ENCODE measurements at regions not wholly inside any gene's neighbourhood (a gene's known extent, or its start where the extent isn't known, plus 50 kb on each side); places are given as distances from the start of the nearest gene placed in this dataset.

- H3K4me3 ChIP-seq (ENCODE audit: low read depth, low read length) = no peak overlapping the region
- H3K36me3 ChIP-seq (ENCODE audit: control insufficient read depth, insufficient read depth, low read length) = no peaks in the 10 kb centered on the region
- H3K4me1 ChIP-seq (ENCODE audit: control insufficient read depth, insufficient read depth, low read length) = no peaks in the 10 kb centered on the region; the same call in 1 of the 2 replicates
- no peak overlapping the region for H3K27ac ChIP-seq (ENCODE audit: low read depth, low read length)
- no peaks in the 10 kb centered on the region for H3K27me3 ChIP-seq (ENCODE audit: control insufficient read depth, insufficient read depth, low read length)
- H3K9me3 ChIP-seq (ENCODE audit: control insufficient read depth, insufficient read depth, low read depth, low read length) = no peaks in the 10 kb centered on the region
- no peak overlapping the region for H3K9ac ChIP-seq (ENCODE audit: low read length)
Measured at GRCh38 chr6:21447987-21448386, 145.6 kb upstream of the SOX4 start.

DNA sequence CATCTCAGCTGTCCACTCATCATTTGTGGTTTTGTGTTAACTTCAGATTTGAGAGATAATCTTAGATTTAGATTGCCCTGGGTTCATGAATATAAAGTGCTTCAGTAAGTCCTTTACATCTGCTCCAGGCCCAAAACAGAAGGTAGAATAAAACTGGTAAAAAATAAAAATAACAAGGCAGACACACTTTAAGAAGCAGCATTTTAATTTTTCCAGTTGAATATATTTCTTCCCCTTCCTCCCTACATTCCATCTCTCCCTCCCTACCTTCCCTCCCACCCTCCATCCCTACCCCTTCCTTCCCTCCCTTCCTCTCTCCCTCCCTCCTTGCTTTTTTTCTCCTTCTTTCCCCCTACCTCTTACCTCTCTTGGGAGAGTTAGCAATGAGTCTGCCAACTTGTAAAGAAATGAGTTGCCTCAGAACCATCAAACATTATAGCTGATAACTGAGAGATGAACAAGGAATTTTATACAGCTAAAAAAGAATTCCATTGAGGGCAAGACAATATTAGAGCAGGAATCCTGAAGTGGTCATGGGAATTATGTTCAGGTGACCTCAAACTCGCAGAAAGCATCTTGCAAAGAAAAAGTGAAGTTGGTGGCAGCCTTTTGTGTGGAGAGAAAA is 145.0 kb upstream of the SOX4 start:
- H3K36me3 ChIP-seq (ENCODE audit: control insufficient read depth, insufficient read depth, low read length) = no peaks in the 10 kb centered on the region
- no peaks in the 10 kb centered on the region for H3K27me3 ChIP-seq (ENCODE audit: control insufficient read depth, insufficient read depth, low read length)
- H3K4me3 ChIP-seq (ENCODE audit: low read depth, low read length) = no peak overlapping the region
- H3K27ac ChIP-seq (ENCODE audit: low read depth, low read length) = no peak overlapping the region
- H3K9me3 ChIP-seq (ENCODE audit: control insufficient read depth, insufficient read depth, low read depth, low read length) = no peaks in the 10 kb centered on the region
- no peaks in the 10 kb centered on the region; the same call in 1 of the 2 replicates for H3K4me1 ChIP-seq (ENCODE audit: control insufficient read depth, insufficient read depth, low read length)
- H3K9ac ChIP-seq (ENCODE audit: low read length) = no peak overlapping the region

DNA sequence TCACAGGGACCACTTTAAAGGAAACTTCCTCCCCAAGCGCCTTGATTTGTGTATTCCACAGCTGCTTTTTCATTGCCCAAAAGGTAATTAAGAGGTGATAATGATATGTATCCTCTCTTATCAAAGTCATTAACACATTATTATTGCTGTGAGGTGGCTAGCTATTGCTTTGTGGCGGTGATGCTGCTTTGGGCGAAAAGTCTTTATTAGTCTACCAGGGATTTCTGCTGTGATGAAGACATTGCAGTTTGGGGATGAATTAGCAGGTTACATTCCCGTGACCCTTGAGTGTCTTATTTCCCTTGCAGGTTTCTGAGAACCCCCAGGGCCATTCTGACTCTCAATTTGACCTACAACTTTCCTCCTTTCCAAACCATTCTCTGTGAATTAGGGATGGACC is 143.4 kb upstream of the SOX4 start:
- no peaks in the 10 kb centered on the region for H3K27me3 ChIP-seq (ENCODE audit: control insufficient read depth, insufficient read depth, low read length)
- no peaks in the 10 kb centered on the region for H3K9me3 ChIP-seq (ENCODE audit: control insufficient read depth, insufficient read depth, low read depth, low read length)
- no peak overlapping the region for H3K9ac ChIP-seq (ENCODE audit: low read length)
- H3K4me1 ChIP-seq (ENCODE audit: control insufficient read depth, insufficient read depth, low read length) = no peaks in the 10 kb centered on the region; the same call in 1 of the 2 replicates
- H3K4me3 ChIP-seq (ENCODE audit: low read depth, low read length) = no peak overlapping the region
- no peak overlapping the region for H3K27ac ChIP-seq (ENCODE audit: low read depth, low read length)
- H3K36me3 ChIP-seq (ENCODE audit: control insufficient read depth, insufficient read depth, low read length) = no peaks in the 10 kb centered on the region

GRCh38 chr6:21450628-21451027 is 142.9 kb upstream of the SOX4 start:
- no peaks in the 10 kb centered on the region; the same call in 1 of the 2 replicates for H3K4me1 ChIP-seq (ENCODE audit: control insufficient read depth, insufficient read depth, low read length)
- H3K9ac ChIP-seq (ENCODE audit: low read length) = no peak overlapping the region
- H3K27me3 ChIP-seq (ENCODE audit: control insufficient read depth, insufficient read depth, low read length) = no peaks in the 10 kb centered on the region
- H3K4me3 ChIP-seq (ENCODE audit: low read depth, low read length) = no peak overlapping the region
- no peaks in the 10 kb centered on the region for H3K9me3 ChIP-seq (ENCODE audit: control insufficient read depth, insufficient read depth, low read depth, low read length)
- H3K27ac ChIP-seq (ENCODE audit: low read depth, low read length) = no peak overlapping the region
- no peaks in the 10 kb centered on the region for H3K36me3 ChIP-seq (ENCODE audit: control insufficient read depth, insufficient read depth, low read length)

DNA sequence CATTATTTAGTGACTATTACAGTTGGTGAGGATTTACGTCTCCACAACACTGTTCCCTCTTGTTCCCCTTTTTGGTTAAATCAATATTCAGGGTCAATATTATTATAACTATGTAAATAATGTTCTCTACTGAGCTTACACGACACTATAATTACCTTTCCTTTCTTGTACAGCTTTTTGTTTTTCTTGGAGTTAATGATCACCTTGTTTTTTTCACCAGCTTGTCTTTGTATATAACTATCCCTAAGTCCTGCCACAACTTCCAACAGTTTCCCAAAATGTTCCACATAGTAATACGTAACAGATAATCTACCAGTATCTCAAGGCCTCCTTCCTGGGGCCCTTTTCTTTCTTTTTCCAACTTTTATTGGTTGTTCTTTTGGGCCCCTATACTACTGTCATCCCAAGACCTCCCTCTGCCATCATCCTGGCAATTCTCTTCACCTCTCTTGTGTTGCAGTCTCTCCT is 142.0 kb upstream of the SOX4 start:
- Histone ChIP-seq H3K9ac (ENCODE audit: low read length) (no peak overlapping the region), H3K27ac (ENCODE audit: low read depth, low read length) (no peak overlapping the region)

DNA sequence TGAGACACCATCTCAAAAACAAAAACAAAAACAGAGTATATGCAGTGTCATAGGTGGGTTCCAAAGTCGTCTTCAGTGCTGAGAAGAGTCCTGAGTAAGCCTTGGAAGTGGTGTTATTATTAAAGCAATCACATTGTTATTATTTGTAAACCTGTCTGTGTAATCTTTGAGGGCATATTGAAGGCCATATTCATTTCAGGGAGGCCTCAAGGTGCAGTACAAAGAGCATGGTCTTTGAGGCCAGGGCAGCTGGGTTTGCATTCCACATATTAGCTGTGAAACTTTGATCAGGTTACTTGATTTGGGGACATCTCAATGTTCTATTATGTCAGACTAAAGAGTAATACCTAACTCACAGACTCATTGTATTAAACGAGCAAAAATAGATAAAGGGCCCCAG is 139.3 kb upstream of the SOX4 start:
- H3K9ac ChIP-seq (ENCODE audit: low read length) = no peak overlapping the region
- no peaks in the 10 kb centered on the region for H3K27me3 ChIP-seq (ENCODE audit: control insufficient read depth, insufficient read depth, low read length)
- H3K4me1 ChIP-seq (ENCODE audit: control insufficient read depth, insufficient read depth, low read length) = no peaks in the 10 kb centered on the region; the same call in 1 of the 2 replicates

More for the DNA sequence above, 142.0 kb upstream of the SOX4 start:
- no peaks in the 10 kb centered on the region for H3K36me3 ChIP-seq (ENCODE audit: control insufficient read depth, insufficient read depth, low read length)
- no peaks in the 10 kb centered on the region for H3K9me3 ChIP-seq (ENCODE audit: control insufficient read depth, insufficient read depth, low read depth, low read length)
- H3K27me3 ChIP-seq (ENCODE audit: control insufficient read depth, insufficient read depth, low read length) = no peaks in the 10 kb centered on the region
- H3K4me3 ChIP-seq (ENCODE audit: low read depth, low read length) = no peak overlapping the region
- H3K4me1 ChIP-seq (ENCODE audit: control insufficient read depth, insufficient read depth, low read length) = no peaks in the 10 kb centered on the region; the same call in 1 of the 2 replicates

DNA sequence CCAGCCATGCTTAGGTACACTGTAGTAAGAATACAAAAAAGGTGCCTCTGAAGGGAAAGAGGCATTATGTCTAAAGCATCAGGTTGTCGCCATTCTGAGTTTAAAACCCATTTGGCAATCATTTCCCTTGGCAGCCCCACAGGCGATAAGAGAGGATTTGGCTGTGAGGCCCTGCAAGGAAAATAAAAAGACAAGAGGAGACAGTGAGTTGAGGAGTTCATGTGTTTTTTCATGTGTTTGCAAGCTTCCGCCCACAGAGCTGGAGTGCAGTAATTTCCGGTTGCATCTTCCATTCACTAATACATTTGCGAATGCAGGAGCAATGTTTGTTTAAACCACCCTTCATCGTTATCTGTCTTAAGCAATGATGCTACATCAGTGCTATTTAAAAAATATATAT is 138.5 kb upstream of the SOX4 start:
- H3K4me3 ChIP-seq (ENCODE audit: low read depth, low read length) = no peak overlapping the region
- no peak overlapping the region for H3K27ac ChIP-seq (ENCODE audit: low read depth, low read length)

More for the DNA sequence above, 139.3 kb upstream of the SOX4 start:
- Histone ChIP-seq H3K4me3 (ENCODE audit: low read depth, low read length) (no peak overlapping the region), H3K9me3 (ENCODE audit: control insufficient read depth, insufficient read depth, low read depth, low read length) (no peaks in the 10 kb centered on the region), H3K36me3 (ENCODE audit: control insufficient read depth, insufficient read depth, low read length) (no peaks in the 10 kb centered on the region), H3K27ac (ENCODE audit: low read depth, low read length) (no peak overlapping the region)

DNA sequence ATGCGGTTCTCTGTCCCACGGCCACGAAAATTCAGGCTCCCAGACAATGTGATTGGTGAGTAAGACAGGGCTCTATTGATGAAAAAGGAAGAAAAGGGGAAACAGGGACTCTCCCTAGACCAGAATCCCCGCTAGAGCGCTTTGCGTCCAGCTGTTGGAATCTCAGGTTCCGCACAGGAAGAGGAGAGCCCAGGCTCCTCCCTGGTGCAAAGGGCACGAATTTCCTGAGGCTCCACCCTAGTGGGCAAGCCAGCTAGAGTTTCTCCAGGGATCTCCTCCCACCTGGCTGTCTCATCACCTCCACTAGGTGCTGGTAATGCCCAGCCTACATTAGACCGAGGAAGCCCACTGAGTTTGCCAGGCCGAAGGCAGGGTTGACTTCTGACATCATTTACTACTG is 135.9 kb upstream of the SOX4 start:
- Histone ChIP-seq H3K27ac (ENCODE audit: low read depth, low read length) (no peak overlapping the region), H3K4me1 (ENCODE audit: control insufficient read depth, insufficient read depth, low read length) (no peaks in the 10 kb centered on the region; the same call in 1 of the 2 replicates)

More for the DNA sequence above, 138.5 kb upstream of the SOX4 start:
- Histone ChIP-seq H3K9me3 (ENCODE audit: control insufficient read depth, insufficient read depth, low read depth, low read length) (no peaks in the 10 kb centered on the region), H3K4me1 (ENCODE audit: control insufficient read depth, insufficient read depth, low read length) (no peaks in the 10 kb centered on the region; the same call in 1 of the 2 replicates), H3K9ac (ENCODE audit: low read length) (no peak overlapping the region), H3K36me3 (ENCODE audit: control insufficient read depth, insufficient read depth, low read length) (no peaks in the 10 kb centered on the region), H3K27me3 (ENCODE audit: control insufficient read depth, insufficient read depth, low read length) (no peaks in the 10 kb centered on the region)

DNA sequence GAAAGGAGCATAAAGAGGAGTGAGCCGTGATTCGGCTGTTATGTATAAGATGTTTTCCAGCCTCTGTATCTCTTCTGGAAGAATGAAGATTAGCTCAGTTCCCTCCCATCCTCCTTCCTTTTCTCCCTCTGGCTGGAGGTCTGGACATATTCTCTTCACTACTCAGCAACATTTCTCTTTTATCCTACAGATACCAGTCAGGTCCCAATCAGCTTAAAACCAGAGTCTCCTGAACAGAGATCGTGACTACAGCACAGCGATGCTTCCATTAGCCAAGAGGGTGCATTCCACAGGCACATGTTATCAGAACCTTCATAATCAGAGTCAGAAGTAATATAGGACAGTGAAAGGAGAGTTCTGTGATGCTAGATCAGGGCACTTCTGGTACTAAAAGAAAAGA is 133.9 kb upstream of the SOX4 start:
- no peaks in the 10 kb centered on the region; the same call in 1 of the 2 replicates for H3K4me1 ChIP-seq (ENCODE audit: control insufficient read depth, insufficient read depth, low read length)
- H3K27ac ChIP-seq (ENCODE audit: low read depth, low read length) = no peak overlapping the region
- H3K9ac ChIP-seq (ENCODE audit: low read length) = no peak overlapping the region
- no peaks in the 10 kb centered on the region for H3K9me3 ChIP-seq (ENCODE audit: control insufficient read depth, insufficient read depth, low read depth, low read length)
- no peaks in the 10 kb centered on the region for H3K27me3 ChIP-seq (ENCODE audit: control insufficient read depth, insufficient read depth, low read length)
- no peaks in the 10 kb centered on the region for H3K36me3 ChIP-seq (ENCODE audit: control insufficient read depth, insufficient read depth, low read length)
- no peak overlapping the region for H3K4me3 ChIP-seq (ENCODE audit: low read depth, low read length)

More for the DNA sequence above, 135.9 kb upstream of the SOX4 start:
- no peak overlapping the region for H3K9ac ChIP-seq (ENCODE audit: low read length)
- no peaks in the 10 kb centered on the region for H3K27me3 ChIP-seq (ENCODE audit: control insufficient read depth, insufficient read depth, low read length)
- no peaks in the 10 kb centered on the region for H3K9me3 ChIP-seq (ENCODE audit: control insufficient read depth, insufficient read depth, low read depth, low read length)
- H3K36me3 ChIP-seq (ENCODE audit: control insufficient read depth, insufficient read depth, low read length) = no peaks in the 10 kb centered on the region
- H3K4me3 ChIP-seq (ENCODE audit: low read depth, low read length) = no peak overlapping the region

GRCh38 chr6:21461844-21462518 is 131.6 kb upstream of the SOX4 start:
- Histone ChIP-seq H3K4me3 (ENCODE audit: low read depth, low read length) (no peak overlapping the region), H3K27ac (ENCODE audit: low read depth, low read length) (no peak overlapping the region), H3K27me3 (ENCODE audit: control insufficient read depth, insufficient read depth, low read length) (no peaks in the 10 kb centered on the region), H3K9me3 (ENCODE audit: control insufficient read depth, insufficient read depth, low read depth, low read length) (0 out of 2 replicates have a peak, but pooled peaks cover 6% of the 10 kb centered on the region), H3K4me1 (ENCODE audit: control insufficient read depth, insufficient read depth, low read length) (no peaks in the 10 kb centered on the region; the same call in 1 of the 2 replicates), H3K9ac (ENCODE audit: low read length) (no peak overlapping the region), H3K36me3 (ENCODE audit: control insufficient read depth, insufficient read depth, low read length) (no peaks in the 10 kb centered on the region)

DNA sequence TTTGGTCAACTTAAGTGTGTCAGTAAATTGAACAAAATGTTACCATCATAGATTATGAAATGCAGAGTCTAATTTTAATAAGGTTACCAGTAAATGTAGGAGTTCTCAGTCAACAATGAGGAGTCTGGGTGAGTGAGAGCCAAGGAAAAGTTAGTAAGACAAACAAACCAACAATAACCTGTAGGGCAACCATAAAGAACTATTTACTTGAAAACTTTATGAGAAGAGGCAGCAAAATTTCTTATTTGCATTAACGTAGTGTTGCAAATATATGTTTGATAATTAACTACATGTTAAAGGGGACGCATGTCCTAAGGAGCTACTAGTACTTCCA is 131.1 kb upstream of the SOX4 start:
- H3K36me3 ChIP-seq (ENCODE audit: control insufficient read depth, insufficient read depth, low read length) = no peaks in the 10 kb centered on the region
- H3K4me1 ChIP-seq (ENCODE audit: control insufficient read depth, insufficient read depth, low read length) = no peaks in the 10 kb centered on the region; the same call in 1 of the 2 replicates
- H3K27ac ChIP-seq (ENCODE audit: low read depth, low read length) = no peak overlapping the region
- H3K9me3 ChIP-seq (ENCODE audit: control insufficient read depth, insufficient read depth, low read depth, low read length) = 0 out of 2 replicates have a peak, but pooled peaks cover 7% of the 10 kb centered on the region
- no peak overlapping the region for H3K4me3 ChIP-seq (ENCODE audit: low read depth, low read length)
- H3K27me3 ChIP-seq (ENCODE audit: control insufficient read depth, insufficient read depth, low read length) = no peaks in the 10 kb centered on the region
- H3K9ac ChIP-seq (ENCODE audit: low read length) = no peak overlapping the region

Measured in HUES6 (cell line).